ENCODE measurements at regions not wholly inside any gene's neighbourhood (a gene's known extent, or its start where the extent isn't known, plus 50 kb on each side); places are given as distances from the start of the nearest gene placed in this dataset.
A peak's percentile ranks its signal among the peaks of the same experiment; 100 is the strongest.

DNA sequence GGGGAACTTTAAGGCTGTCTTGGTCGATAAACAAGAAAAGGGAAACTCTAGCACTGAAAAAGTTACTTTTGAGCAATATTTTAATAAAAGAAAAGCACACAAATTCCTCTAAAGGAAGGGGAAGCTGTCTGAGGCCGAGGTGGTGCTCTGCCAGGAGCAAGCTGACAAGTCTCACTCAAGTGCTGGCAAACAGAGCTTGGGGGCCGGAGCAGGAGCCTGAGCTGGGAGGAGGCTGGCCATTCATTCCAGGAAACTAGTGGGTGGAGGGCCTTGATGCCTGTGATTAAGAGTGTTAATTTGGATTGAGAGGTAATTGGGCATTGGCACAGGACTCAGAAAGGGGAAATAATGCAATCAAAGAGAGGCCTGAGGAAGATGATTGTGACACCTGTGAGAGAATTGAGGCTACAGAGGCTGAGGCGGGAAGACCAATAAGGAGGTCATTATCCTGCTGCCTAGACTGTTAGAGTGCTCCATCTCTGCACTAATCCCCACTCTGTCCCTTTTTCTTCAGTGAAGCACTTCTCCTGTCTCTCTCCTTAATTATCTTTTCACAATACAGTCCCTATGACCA is 154.9 kb upstream of the COL1A2 start:
- no peak for DNase-seq

DNA sequence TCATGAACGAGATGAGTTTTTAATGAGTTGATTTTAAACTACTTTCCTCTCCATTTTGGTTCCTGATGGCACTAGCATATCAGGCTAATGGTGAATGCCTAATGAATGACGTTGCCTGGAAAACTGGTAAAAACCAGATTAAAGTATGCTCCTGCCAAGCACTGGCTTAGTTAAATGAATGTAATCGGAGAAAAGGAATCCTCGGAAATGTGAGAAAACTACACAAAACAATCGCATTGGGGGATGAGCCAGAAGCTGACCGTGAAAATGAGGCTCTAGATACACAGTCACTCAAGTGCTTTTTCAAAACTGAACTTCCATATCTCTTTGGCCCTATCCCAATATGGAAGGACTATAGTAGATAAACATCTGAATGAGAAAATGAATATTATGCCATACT is 153.8 kb upstream of the COL1A2 start:
- no peak for DNase-seq

GRCh38 chr7:94241402-94241925 is 153.2 kb upstream of the COL1A2 start:
- DNase-seq: no peak

DNA sequence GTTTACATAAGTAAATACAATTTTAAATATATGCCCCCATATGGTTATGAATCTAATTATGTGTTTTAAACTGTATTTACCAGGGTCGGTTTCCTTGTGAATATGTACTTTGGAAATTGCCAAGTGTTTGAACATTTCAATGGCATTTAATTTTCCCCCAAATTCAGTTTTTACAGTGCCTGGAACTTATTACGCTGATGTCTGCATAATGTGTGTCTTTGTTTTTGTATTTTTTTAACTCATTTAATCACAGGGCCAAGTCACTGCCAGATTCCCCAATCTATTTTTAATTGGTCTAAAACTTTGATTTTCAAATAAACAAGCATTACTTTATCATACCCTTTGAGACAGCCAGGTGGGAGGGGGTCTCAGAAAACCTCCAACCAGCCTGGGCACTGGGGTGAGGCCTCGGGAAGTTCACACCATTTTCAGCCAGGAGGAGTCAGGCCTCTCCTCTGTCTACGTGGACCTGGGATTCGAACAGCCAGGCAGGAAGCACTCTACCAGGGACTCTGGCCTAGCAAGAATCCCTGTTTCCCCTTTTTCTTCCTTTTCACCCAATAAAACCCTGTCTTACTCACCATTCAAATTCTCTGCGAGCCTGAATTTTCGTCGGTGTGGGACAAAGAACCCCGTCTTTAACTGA is 151.5 kb upstream of the COL1A2 start:
- DNase-seq: no peak

DNA sequence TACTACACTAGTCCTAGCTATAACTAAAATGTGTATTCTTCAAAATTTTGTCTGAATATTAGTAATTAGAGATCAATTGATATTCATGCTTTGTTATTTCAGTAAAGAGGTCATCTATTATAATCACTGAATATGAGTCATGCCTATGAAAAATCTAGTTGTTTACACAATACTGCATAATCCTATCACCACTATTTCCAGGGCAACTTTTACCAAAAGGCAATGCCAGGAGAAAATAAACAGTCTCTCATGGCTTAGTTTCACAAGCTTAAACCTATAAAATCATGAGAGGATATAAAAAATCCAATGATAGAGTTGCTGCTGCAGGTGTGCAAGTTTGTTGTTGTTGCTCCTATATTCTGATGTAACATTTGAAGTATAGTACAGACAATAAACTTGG is 149.9 kb upstream of the COL1A2 start:
- no peak for DNase-seq

GRCh38 chr7:94245500-94245899 is 149.2 kb upstream of the COL1A2 start:
- DNase-seq: no peak

DNA sequence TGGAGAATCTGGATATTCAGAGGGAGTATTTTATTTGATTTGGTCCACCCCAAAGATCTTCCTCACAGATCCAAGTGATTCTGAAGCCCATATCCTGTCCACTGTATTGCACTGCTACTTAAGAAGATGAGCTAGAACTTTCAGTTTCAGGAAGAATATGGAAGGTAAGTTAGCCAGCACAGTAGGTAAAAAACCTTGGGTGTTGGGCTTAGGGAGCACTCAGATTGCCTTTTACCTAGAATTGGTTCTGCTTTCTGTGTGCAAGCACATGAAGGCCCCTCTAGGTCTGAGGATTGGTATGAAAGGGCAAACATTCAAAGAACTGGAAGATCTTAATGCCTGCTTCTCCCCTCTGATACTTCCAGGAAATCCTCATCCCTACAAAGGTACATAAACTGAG is 146.7 kb upstream of the COL1A2 start:
- no peak for DNase-seq

GRCh38 chr7:94249631-94250030 is 145.1 kb upstream of the COL1A2 start:
- DNase-seq: no peak

DNA sequence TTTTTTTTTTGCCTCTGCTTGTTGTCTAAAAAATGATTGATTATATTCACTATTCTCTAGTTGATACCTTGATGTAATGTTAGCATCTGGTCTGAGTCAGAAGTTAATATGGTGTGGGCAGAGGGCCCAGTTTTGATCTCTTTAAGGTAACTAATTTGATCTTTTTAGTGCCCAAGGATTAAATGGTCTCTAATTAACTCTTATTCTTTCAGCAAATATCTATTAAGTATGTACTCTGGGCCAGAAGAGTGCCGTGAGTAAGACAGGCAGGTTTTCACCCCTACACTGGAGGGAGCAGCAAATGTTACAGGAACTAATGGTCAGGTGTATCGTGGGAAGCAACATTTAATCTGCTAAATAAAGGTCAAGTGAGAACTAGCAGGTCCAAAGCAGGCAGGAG is 144.6 kb upstream of the COL1A2 start:
- DNase-seq: peak; percentile 79

DNA sequence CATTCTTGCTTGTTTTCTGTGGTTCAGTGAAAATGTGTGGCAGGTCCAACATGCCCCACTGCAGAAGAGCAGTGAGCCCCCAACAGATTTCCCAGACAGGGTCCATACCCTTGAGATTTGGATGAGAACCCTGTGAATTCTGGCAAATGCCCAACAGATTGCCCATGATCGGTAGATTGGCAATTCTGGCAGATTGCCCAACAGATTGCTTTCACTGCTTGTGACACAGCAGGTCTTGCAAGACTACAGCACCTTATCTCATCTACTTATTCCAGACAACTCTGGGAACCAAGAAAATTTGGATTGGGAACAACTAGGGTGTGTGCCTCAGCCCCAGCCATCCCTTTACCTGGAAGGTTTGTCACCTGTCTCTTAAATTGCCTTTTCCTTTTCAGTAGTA is 143.7 kb upstream of the COL1A2 start:
- peak; percentile 5 for DNase-seq

- DNase-seq: no peak
Measured at GRCh38 chr7:94252124-94252523, 142.6 kb upstream of the COL1A2 start.

DNA sequence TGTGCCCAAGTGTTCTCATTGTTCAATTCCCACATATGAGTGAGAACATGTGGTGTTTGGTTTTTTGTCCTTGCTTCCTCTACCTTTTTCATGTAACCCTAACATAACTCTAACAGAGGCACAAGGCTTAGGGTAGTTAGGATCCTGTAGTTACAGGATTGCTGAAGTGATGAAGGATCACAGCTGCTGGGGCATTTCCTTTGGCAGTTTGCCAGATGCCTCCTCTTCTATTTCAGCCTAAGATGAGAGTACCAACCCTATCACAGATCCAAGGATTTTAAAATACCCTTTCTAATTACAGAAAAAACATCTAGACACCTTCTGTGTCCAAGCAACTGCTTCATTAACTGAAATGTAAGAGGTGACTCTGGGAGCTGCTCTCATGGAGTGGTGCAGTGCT is 141.7 kb upstream of the COL1A2 start:
- DNase-seq: peak; percentile 7

GRCh38 chr7:94253686-94254085 is 141.0 kb upstream of the COL1A2 start:
- DNase-seq: no peak

GRCh38 chr7:94258418-94259300 is 136.0 kb upstream of the COL1A2 start:
- DNase-seq: no peak

DNA sequence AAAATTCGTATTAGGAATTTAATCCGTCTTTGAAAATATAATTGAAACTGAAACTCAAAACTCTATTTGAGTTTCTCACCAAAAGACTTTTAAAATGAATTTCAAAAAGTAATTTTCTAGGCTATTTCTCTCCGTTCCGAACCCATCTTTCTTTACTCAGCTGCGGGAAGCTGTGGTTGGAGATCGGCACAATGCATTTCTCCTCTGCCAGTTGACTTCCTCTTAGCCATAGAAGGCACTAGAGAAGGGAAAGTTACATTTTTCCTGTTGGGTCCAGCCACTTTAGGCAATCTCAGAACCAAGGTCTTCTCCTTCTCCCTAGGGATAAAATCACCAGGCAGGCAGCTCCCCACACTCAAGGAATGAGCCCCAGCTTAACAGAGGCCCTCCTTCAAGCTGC is 133.6 kb upstream of the COL1A2 start:
- no peak for DNase-seq

- no peak for DNase-seq
Measured at GRCh38 chr7:94264756-94265155, 129.9 kb upstream of the COL1A2 start.

GRCh38 chr7:94265456-94265855 is 129.2 kb upstream of the COL1A2 start:
- DNase-seq: no peak

DNA sequence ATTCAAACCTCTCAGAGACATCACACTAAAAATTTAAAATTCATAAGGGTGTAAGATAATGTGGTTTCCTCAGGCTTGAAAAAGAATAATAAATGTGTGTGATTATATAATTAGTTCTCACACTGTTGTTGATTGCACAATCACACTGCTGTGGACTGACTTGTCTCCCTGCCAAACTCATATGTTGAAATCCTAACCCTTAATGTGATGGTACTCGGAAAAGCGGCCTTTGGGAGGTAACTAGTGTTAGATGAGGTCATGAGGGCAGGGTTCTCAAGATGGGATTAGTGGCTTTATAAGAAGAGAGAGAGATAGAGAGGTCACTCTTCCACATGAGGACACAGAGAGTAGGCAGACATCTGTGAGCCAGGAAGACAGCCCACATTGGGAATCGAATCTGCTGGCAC is 128.5 kb upstream of the COL1A2 start:
- DNase-seq: no peak

DNA sequence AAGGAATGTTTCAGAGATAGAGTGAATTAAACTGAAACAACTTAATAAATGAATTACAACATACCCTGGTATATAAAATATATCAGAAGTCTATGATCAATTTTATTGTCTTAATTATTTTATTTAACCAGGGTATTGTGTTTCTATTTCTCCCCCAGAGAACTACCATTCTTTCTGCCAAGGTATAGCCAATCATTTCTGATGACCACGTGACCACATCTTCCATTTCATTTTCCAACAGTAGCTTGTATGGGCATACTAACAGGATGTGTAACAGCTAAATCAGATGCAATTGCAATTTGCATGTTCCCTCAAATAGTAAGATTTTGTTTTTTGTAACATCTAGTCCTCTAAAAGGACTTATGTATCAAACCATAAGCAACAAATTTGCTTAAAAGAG is 123.9 kb upstream of the COL1A2 start:
- DNase-seq: no peak

DNA sequence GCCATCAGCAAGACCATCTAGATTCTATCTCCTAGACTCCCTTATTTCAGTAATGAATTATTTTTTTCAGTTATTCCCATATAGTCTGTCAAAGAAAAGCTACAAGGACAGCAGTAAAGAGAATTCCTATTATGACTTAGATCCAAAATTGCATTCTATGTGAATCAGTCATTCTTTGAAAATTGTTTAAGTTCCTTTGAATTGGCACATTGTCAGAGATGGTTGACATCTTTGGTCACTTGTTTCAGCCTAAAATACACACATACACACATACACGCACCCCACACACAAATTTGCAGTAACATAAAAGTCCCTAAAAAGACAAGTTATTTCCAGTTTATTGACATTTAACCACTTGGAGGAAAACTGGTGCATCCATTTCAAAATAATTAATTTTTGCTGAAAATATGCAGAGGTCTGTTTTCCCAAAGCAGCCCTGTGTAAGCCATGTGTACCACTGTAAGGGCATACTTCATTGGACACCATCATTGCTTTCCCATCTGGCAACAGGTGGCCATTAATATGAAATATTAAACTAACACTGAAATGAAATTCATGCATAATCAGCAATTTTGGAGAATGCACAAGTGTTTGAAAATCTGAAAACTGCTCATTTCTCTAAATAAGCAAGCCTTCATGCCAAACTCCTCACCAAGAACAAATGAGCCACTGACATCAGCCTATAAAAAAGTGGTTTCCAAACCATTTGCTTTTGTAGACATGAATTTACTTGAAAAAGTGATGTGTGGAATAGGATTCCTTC is 121.7 kb upstream of the COL1A2 start:
- no peak for DNase-seq

GRCh38 chr7:94274828-94275227 is 119.9 kb upstream of the COL1A2 start:
- DNase-seq: no peak

DNA sequence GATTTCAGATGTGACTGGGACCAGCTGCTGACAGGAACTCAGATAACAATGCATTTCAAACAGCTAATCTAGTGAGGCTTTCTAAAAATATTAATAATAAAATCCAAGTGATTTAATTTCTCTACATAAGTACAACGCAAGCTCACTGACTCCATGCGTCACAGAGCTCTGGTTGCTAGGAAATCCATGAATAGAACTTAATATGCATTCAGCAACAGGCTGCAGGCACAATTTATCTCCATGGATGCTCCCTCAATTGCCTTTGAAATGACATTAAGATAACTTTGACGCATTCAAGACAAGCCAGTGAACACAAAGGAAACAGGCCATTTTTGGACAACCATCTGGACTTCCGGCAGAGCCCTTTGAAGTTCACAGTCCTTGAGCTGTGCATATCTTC is 118.7 kb upstream of the COL1A2 start:
- DNase-seq: no peak

DNA sequence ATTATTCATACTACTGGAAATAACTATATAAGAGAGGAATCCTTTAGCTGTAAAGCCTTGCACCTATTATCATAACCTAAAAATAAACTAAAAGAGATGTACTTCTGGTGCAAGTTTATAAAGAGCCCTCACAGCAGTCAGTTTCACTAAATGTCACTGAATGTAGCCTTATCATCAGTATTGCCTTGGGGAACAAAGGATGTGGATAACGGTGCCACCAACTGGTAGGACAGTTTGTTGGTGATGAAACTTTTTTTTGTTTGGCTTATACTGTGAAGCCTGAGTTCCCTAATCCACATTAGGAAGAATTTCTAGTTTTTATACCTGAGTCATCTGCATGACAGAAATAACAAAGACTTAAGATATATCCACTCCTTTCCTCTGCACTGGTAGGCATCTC is 117.9 kb upstream of the COL1A2 start:
- peak; percentile 16 for DNase-seq
